CD14-positive monocyte (primary cell): ENCODE measurements at regions not wholly inside any gene's neighbourhood (a gene's known extent, or its start where the extent isn't known, plus 50 kb on each side); places are given as distances from the start of the nearest gene placed in this dataset.

Experiments
- DNase-seq, 3 donors: peaks; one replicate each; pipeline ENCODE4 v3.0.0-alpha.2; 2011 to 2022
- H2AFZ ChIP-seq: 2 replicates; pipeline ENCODE4 v1.6.0; 2012; ENCODE audit warnings: mild to moderate bottlenecking, low read depth, low read length, inconsistent platforms; ENCODE audit not compliant: insufficient read depth, poor library complexity, severe bottlenecking
- H3K27ac ChIP-seq, 2 donors: 1 replicate in 1 of 2; 2 replicates in 1 of 2; pipeline ENCODE4 v1.5.1; 2012 to 2013; ENCODE audit warnings: low read length in 2 of 2, control low read depth in 1 of 2, inconsistent platforms in 1 of 2, low read depth in 1 of 2, mild to moderate bottlenecking in 1 of 2
- H3K27me3 ChIP-seq, 2 donors: one replicate each; pipeline versions ENCODE4 v1.6.0 to v1.6.1; 2011 to 2013; ENCODE audit warnings: low read length in 2 of 2; ENCODE audit not compliant: control insufficient read depth in 2 of 2, insufficient read depth in 2 of 2
- H3K36me3 ChIP-seq, 2 donors: replicated peaks in 1 of 2; 1 replicate in 1 of 2; 2 replicates in 1 of 2; pipeline versions ENCODE4 v1.5.1 to v1.6.1; 2012 to 2013; ENCODE audit warnings: low read length in 2 of 2, control low read depth in 1 of 2, inconsistent platforms in 1 of 2, mild to moderate bottlenecking in 1 of 2; ENCODE audit not compliant: insufficient read depth in 2 of 2, control insufficient read depth in 1 of 2
- H3K4me1 ChIP-seq, 2 donors: 1 replicate in 1 of 2; 2 replicates in 1 of 2; pipeline versions ENCODE4 v1.5.1 to v1.6.1; 2012 to 2013; ENCODE audit warnings: low read length in 2 of 2, control low read depth in 1 of 2, inconsistent platforms in 1 of 2, mild to moderate bottlenecking in 1 of 2, moderate library complexity in 1 of 2; ENCODE audit not compliant: insufficient read depth in 2 of 2, control insufficient read depth in 1 of 2
- H3K4me2 ChIP-seq: replicated peaks from 2 replicates; pipeline ENCODE3; 2012; ENCODE audit warnings: low read length, moderate library complexity, mild to moderate bottlenecking; ENCODE audit not compliant: poor library complexity, severe bottlenecking; ENCODE audit errors: extremely low read depth
- H3K4me3 ChIP-seq, 3 experiments: fragments of 200-600 bp in 1 of 3; sonication (generic) in 1 of 3; replicated peaks in 1 of 3; 1 replicate in 2 of 3; 2 replicates in 1 of 3; pipeline ENCODE4 v1.5.1; 2011 to 2013; ENCODE audit warnings: low read length in 3 of 3, mild to moderate bottlenecking in 3 of 3, control low read depth in 2 of 3, low read depth in 2 of 3, inconsistent platforms in 1 of 3, moderate library complexity in 1 of 3
- H3K79me2 ChIP-seq: 2 replicates; pipeline ENCODE4 v1.6.0; 2012; ENCODE audit warnings: mild to moderate bottlenecking, control low read depth, inconsistent platforms, low read length, moderate library complexity; ENCODE audit not compliant: insufficient read depth
- H3K9ac ChIP-seq: 2 replicates; pipeline ENCODE4 v1.6.0; 2017; ENCODE audit warnings: low read length, mild to moderate bottlenecking; ENCODE audit not compliant: insufficient read depth, poor library complexity, severe bottlenecking
- H3K9me3 ChIP-seq, 2 donors: replicated peaks in 1 of 2; 1 replicate in 1 of 2; 2 replicates in 1 of 2; pipeline versions ENCODE4 v1.5.1 to v1.6.1; 2012 to 2013; ENCODE audit warnings: low read length in 2 of 2, control low read depth in 1 of 2; ENCODE audit not compliant: control insufficient read depth in 1 of 2, insufficient read depth in 1 of 2
- H4K20me1 ChIP-seq: 2 replicates; pipeline ENCODE4 v1.6.0; 2012; ENCODE audit warnings: mild to moderate bottlenecking, low read length, control low read depth, moderate library complexity; ENCODE audit not compliant: insufficient read depth
- H3K27ac Mint-ChIP-seq, 7 donors: one replicate each; pipeline ENCODE4 v1.8.0; 2020; ENCODE audit warnings: mild to moderate bottlenecking in 7 of 7, mixed read lengths in 7 of 7, moderate library complexity in 6 of 7, inconsistent platforms in 2 of 7
- H3K27me3 Mint-ChIP-seq, 3 donors: one replicate each; pipeline ENCODE4 v1.8.0; 2021 to 2022; ENCODE audit warnings: low read depth in 3 of 3, mild to moderate bottlenecking in 3 of 3, mixed read lengths in 3 of 3, moderate library complexity in 3 of 3, inconsistent platforms in 1 of 3
- H3K36me3 Mint-ChIP-seq, 2 donors: one replicate each; pipeline ENCODE4 v1.8.0; 2020; ENCODE audit warnings: mixed read lengths in 2 of 2, inconsistent platforms in 1 of 2, mild to moderate bottlenecking in 1 of 2
- H3K4me1 Mint-ChIP-seq: one replicate; pipeline ENCODE4 v1.8.0; 2020; ENCODE audit warnings: mild to moderate bottlenecking, mixed read lengths
- H3K4me3 Mint-ChIP-seq, 2 donors: one replicate each; pipeline ENCODE4 v1.8.0; 2020; ENCODE audit warnings: mild to moderate bottlenecking in 2 of 2, mixed read lengths in 2 of 2, moderate library complexity in 1 of 2
- H3K9me3 Mint-ChIP-seq, 7 donors: one replicate each; pipeline ENCODE4 v1.8.0; 2020 to 2022; ENCODE audit warnings: mixed read lengths in 7 of 7, mild to moderate bottlenecking in 6 of 7, moderate library complexity in 6 of 7, inconsistent platforms in 2 of 7
- CTCF ChIP-seq: fragments of 200-600 bp; IDR thresholded peaks from one replicate; pipeline ENCODE4 v1.8.0; 2022; ENCODE audit warnings: antibody characterized with exemption, mild to moderate bottlenecking
- WGBS: methylation state at CpG from one replicate; pipeline ENCODE4 v1.1.5; 2013; ENCODE audit warnings: missing lambda C conversion rate; ENCODE audit not compliant: insufficient coverage; 5-methylcytosine and 5-hydroxymethylcytosine counted together
- intact Hi-C, 2 donors: fragments of 100-400 bp; cut with micrococcal nuclease; formaldehyde crosslinking; loops; one replicate each; pipeline versions ENCODE4 v1.15.0 to v1.15.1; 2023

GRCh38 chr20:11304795-11305194 is 612.9 kb upstream of the BTBD3 start:
- H3K79me2 ChIP-seq = no peaks in the 10 kb centered on the region
- no peak for TF ChIP-seq CTCF
- peaks cover 0 to 9% (median 2%) of the 10 kb centered on the region in 7 donors for H3K9me3 Mint-ChIP-seq
- intact Hi-C loops = no loop called here
- no peak overlapping the region for H3K27ac ChIP-seq
- H3K36me3 ChIP-seq = no peaks in the 10 kb centered on the region
- no peak overlapping the region for H3K27ac Mint-ChIP-seq
- H3K4me3 ChIP-seq = no peak overlapping the region
- H3K4me1 ChIP-seq = no peaks in the 10 kb centered on the region
- H3K27me3 ChIP-seq = no peaks in the 10 kb centered on the region
- H4K20me1 ChIP-seq = no peaks in the 10 kb centered on the region
- H3K36me3 Mint-ChIP-seq = no peaks in the 10 kb centered on the region
- WGBS = 83% methylated on average over 1 of the region's 3 CpGs
- H3K4me2 ChIP-seq = no peak overlapping the region
- H3K4me1 Mint-ChIP-seq = no peaks in the 10 kb centered on the region
- no peak for DNase-seq
- H2AFZ ChIP-seq = no peak overlapping the region
- no peaks in the 10 kb centered on the region for H3K9me3 ChIP-seq
- H3K9ac ChIP-seq = no peak overlapping the region
- peaks cover 0 to 2% (median 2%) of the 10 kb centered on the region in 3 donors for H3K27me3 Mint-ChIP-seq
- H3K4me3 Mint-ChIP-seq = no peak overlapping the region

DNA sequence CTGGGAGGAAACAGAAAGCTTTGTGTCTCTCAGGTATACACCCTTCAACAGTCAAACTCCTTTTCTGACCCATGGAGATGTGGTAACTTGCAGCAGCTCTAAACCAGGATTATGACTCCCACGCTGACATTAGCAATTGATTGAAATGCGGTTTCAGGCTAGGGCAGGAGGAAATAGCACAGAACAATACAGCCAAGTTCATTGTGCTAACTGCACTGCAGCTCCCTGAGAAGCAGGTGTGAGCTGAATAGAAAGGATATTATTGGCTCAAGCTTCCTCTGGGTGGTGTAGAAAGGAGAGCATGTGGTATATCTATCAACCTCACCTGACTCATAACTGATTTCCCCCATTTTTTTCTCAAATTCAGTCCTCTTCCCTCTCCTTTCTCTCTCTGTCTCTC is 612.3 kb upstream of the BTBD3 start:
- TF ChIP-seq CTCF = no peak

More for the DNA sequence above, 612.3 kb upstream of the BTBD3 start:
- H3K27me3 ChIP-seq = no peaks in the 10 kb centered on the region
- no peaks in the 10 kb centered on the region for H3K4me1 Mint-ChIP-seq
- intact Hi-C loops = no loop called here
- no peak overlapping the region for H3K4me2 ChIP-seq
- H3K4me1 ChIP-seq = no peaks in the 10 kb centered on the region
- H3K9me3 Mint-ChIP-seq = peaks cover 0 to 8% (median 4%) of the 10 kb centered on the region in 7 donors
- no peaks in the 10 kb centered on the region for H4K20me1 ChIP-seq
- H3K4me3 Mint-ChIP-seq = no peak overlapping the region
- WGBS = 31% methylated on average over 2 of the region's 2 CpGs
- H3K4me3 ChIP-seq = no peak overlapping the region
- no peak overlapping the region for H3K27ac Mint-ChIP-seq
- H3K79me2 ChIP-seq = no peaks in the 10 kb centered on the region
- H3K9ac ChIP-seq = no peak overlapping the region
- no peaks in the 10 kb centered on the region for H3K9me3 ChIP-seq
- peaks cover 0 to 2% (median 2%) of the 10 kb centered on the region in 3 donors for H3K27me3 Mint-ChIP-seq
- H3K36me3 ChIP-seq = no peaks in the 10 kb centered on the region
- no peak overlapping the region for H3K27ac ChIP-seq
- H3K36me3 Mint-ChIP-seq = no peaks in the 10 kb centered on the region
- no peak overlapping the region for H2AFZ ChIP-seq
- DNase-seq = no peak
